Caco-2 (cell line): ENCODE measurements at regions not wholly inside any gene's neighbourhood (a gene's known extent, or its start where the extent isn't known, plus 50 kb on each side); places are given as distances from the start of the nearest gene placed in this dataset.

Experiments
- BruUV-seq: library from RNA; stranded (reverse); fragments of 400-500 nt; replicated peaks from 2 replicates; lab custom pipeline; 2021; lab: Mats Ljungman, UMichigan
- CTCF ChIA-PET: fragments of 300-600 bp; sonication (Branson Sonifier 250); formaldehyde crosslinking; loops from one replicate; lab custom pipeline; 2022; ENCODE audit warnings: antibody characterized with exemption; lab: Charles Lee
- POLR2A ChIA-PET: fragments of 300-600 bp; sonication (Branson Sonifier 250); formaldehyde crosslinking; loops from one replicate; lab custom pipeline; 2022; ENCODE audit warnings: antibody characterized with exemption; lab: Charles Lee
- DNase-seq, 2 experiments: peaks; one replicate each; pipeline versions ENCODE4 v3.0.0 to v3.0.0-alpha.2; 2020 to 2022
- H3K27me3 ChIP-seq: replicated peaks from 2 replicates; pipeline ENCODE4 v1.6.0; 2011; ENCODE audit warnings: low read length; ENCODE audit not compliant: control insufficient read depth, insufficient read depth
- H3K36me3 ChIP-seq: 2 replicates; pipeline ENCODE4 v1.5.1; 2011; ENCODE audit warnings: low read length; ENCODE audit not compliant: control insufficient read depth, insufficient read depth
- H3K4me1 ChIP-seq: fragments of 250-450 bp; sonication (Bioruptor Pico); 2 replicates; pipeline ENCODE4 v1.5.1; 2020; ENCODE audit warnings: mild to moderate bottlenecking
- H3K4me3 ChIP-seq: 2 replicates; pipeline ENCODE4 v1.5.1; 2011; ENCODE audit warnings: low read depth, mild to moderate bottlenecking, control low read depth, low read length
- H3K9me3 ChIP-seq: fragments of 250-450 bp; sonication (Bioruptor Pico); 2 replicates; pipeline ENCODE4 v1.5.1; 2020; ENCODE audit warnings: mild to moderate bottlenecking, moderate library complexity
- H3K27ac Mint-ChIP-seq: one replicate; pipeline ENCODE4 v1.8.0; 2022; ENCODE audit warnings: mixed read lengths; ENCODE audit not compliant: unreplicated experiment
- H3K27me3 Mint-ChIP-seq: one replicate; pipeline ENCODE4 v1.8.0; 2022; ENCODE audit warnings: mixed read lengths; ENCODE audit not compliant: insufficient read depth, unreplicated experiment
- H3K36me3 Mint-ChIP-seq: one replicate; pipeline ENCODE4 v1.8.0; 2022; ENCODE audit warnings: mild to moderate bottlenecking, mixed read lengths; ENCODE audit not compliant: insufficient read depth, unreplicated experiment
- H3K4me1 Mint-ChIP-seq: one replicate; pipeline ENCODE4 v1.8.0; 2022; ENCODE audit warnings: low read depth, mixed read lengths; ENCODE audit not compliant: unreplicated experiment
- H3K4me3 Mint-ChIP-seq: one replicate; pipeline ENCODE4 v1.8.0; 2022; ENCODE audit warnings: mild to moderate bottlenecking, moderate library complexity, mixed read lengths; ENCODE audit not compliant: unreplicated experiment
- H3K9me3 Mint-ChIP-seq: one replicate; pipeline ENCODE4 v1.8.0; 2022; ENCODE audit warnings: mixed read lengths; ENCODE audit not compliant: unreplicated experiment
- CTCF ChIP-seq, 2 experiments: fragments of 200-600 bp in 1 of 2; IDR thresholded peaks; 1 replicate in 1 of 2; 2 replicates in 1 of 2; pipeline versions ENCODE4 v1.5.1 to v1.8.0; 2011 to 2022; ENCODE audit warnings: antibody characterized with exemption in 1 of 2, control low read depth in 1 of 2, inconsistent platforms in 1 of 2, low read depth in 1 of 2, low read length in 1 of 2, mild to moderate bottlenecking in 1 of 2, moderate library complexity in 1 of 2; ENCODE audit not compliant: insufficient read depth in 1 of 2, severe bottlenecking in 1 of 2, unreplicated experiment in 1 of 2
- intact Hi-C: fragments of 100-400 bp; cut with micrococcal nuclease; formaldehyde crosslinking; loops from one replicate; pipeline ENCODE4 v1.10.0; 2022; ENCODE audit not compliant: unreplicated experiment

GRCh38 chr3:7927864-7928263 is 573.8 kb upstream of the LMCD1 start:
- no peaks in the 10 kb centered on the region for H3K4me1 Mint-ChIP-seq
- no peak overlapping the region for H3K27ac Mint-ChIP-seq
- no peaks in the 10 kb centered on the region for H3K9me3 Mint-ChIP-seq
- H3K9me3 ChIP-seq, result no peaks in the 10 kb centered on the region
- no TSS peak for BruUV-seq
- no peak overlapping the region for H3K4me3 ChIP-seq
- intact Hi-C loops, result no loop called here
- H3K4me1 ChIP-seq, result no peaks in the 10 kb centered on the region
- POLR2A ChIA-PET, result no interaction called here
- H3K4me3 Mint-ChIP-seq, result no peak overlapping the region
- peaks cover 9% of the 10 kb centered on the region for H3K27me3 Mint-ChIP-seq
- DNase-seq, result no peak
- CTCF ChIA-PET, result interaction anchor here (1.1 kb wide), 1 partner anchor 183 kb away, joined by 3 read pairs; no protein-coding TSS in a partner anchor
- no peaks in the 10 kb centered on the region for H3K27me3 ChIP-seq
- TF ChIP-seq CTCF (IDR thresholded peaks at IDR 0.05; ENCODE audit: insufficient read depth in 1 of 2, low read depth in 1 of 2, low read length in 1 of 2, severe bottlenecking in 1 of 2, unreplicated experiment in 1 of 2), result no peak
- no peaks in the 10 kb centered on the region for H3K36me3 Mint-ChIP-seq
- no peaks in the 10 kb centered on the region for H3K36me3 ChIP-seq

DNA sequence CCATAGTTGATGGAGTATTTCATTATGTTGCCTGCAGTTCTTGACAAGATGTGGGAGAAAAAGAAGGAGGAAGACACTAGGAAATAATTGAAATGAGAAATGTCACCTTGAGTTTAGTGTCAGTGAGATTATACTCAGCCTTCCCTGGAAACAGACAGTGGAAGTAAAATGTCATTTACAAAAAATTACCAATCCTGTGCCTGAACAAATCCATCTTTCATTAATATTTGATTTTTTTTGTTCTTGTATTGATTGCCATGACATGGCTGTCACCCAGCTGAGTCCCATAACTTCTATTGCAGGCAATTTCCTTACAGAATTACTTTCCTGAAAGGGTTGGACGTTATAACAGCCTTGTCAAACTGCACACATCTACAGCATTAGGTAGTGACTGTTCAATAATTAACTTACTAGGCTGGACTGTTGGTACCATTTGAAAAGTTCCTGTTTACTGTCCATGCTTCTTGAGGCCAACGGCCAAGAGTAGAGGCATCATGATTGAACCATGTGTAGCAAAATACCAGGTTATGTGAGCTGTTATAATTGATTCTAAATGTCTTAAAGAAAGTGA is 572.2 kb upstream of the LMCD1 start:
- TF ChIP-seq CTCF (IDR thresholded peaks at IDR 0.05; ENCODE audit: insufficient read depth in 1 of 2, low read depth in 1 of 2, low read length in 1 of 2, severe bottlenecking in 1 of 2, unreplicated experiment in 1 of 2), result no peak
- Histone ChIP-seq H3K36me3 (no peaks in the 10 kb centered on the region), H3K27me3 (no peaks in the 10 kb centered on the region), H3K4me1 (no peaks in the 10 kb centered on the region), H3K4me3 (no peak overlapping the region), H3K9me3 (no peaks in the 10 kb centered on the region)
- Mint-ChIP-seq H3K36me3 (no peaks in the 10 kb centered on the region), H3K27ac (no peak overlapping the region), H3K4me1 (no peaks in the 10 kb centered on the region), H3K9me3 (no peaks in the 10 kb centered on the region), H3K4me3 (no peak overlapping the region), H3K27me3 (peaks cover 6% of the 10 kb centered on the region)
- POLR2A ChIA-PET, result no interaction called here
- DNase-seq, result no peak
- CTCF ChIA-PET, result no interaction called here
- no TSS peak for BruUV-seq
- intact Hi-C loops, result no loop called here

DNA sequence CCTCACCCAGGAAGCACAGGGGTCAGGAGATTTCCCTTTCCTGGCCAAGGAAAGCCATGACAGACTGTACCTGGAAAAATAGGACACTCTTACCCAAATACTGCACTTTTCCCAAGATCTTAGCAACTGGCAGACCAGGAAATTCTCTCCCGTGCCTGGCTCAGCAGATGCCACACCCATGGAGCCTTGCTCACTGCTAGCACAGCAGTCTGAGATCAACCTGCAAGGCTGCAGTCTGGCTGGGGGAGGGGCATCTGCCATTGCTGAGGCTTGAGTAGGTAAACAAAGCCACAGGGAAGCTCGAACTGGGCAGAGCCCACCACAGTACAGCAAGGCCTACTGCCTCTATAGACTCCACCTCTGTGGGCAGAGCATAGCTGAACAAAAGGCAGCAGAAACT is 567.3 kb upstream of the LMCD1 start:
- Mint-ChIP-seq H3K27me3 (peaks cover 10% of the 10 kb centered on the region), H3K4me3 (no peak overlapping the region), H3K27ac (no peak overlapping the region), H3K4me1 (no peaks in the 10 kb centered on the region), H3K9me3 (peaks cover 9% of the 10 kb centered on the region), H3K36me3 (no peaks in the 10 kb centered on the region)
- BruUV-seq, result no TSS peak
- CTCF ChIA-PET, result no interaction called here
- no peak for DNase-seq
- Histone ChIP-seq H3K4me1 (no peaks in the 10 kb centered on the region), H3K9me3 (no peaks in the 10 kb centered on the region), H3K4me3 (no peak overlapping the region), H3K27me3 (no peaks in the 10 kb centered on the region), H3K36me3 (no peaks in the 10 kb centered on the region)
- no peak for TF ChIP-seq CTCF (IDR thresholded peaks at IDR 0.05; ENCODE audit: insufficient read depth in 1 of 2, low read depth in 1 of 2, low read length in 1 of 2, severe bottlenecking in 1 of 2, unreplicated experiment in 1 of 2)
- POLR2A ChIA-PET, result no interaction called here
- intact Hi-C loops, result no loop called here
